Vagina (tissue), 2 donors: ENCODE measurements at regions not wholly inside any gene's neighbourhood (a gene's known extent, or its start where the extent isn't known, plus 50 kb on each side); places are given as distances from the start of the nearest gene placed in this dataset.

ENCODE experiments used
- CTCF ChIP-seq, 3 experiments: fragments of 450-650 bp in 2 of 3; fragments of 200-600 bp in 1 of 3; sonication (generic) in 1 of 3; IDR thresholded peaks; one replicate each; pipeline ENCODE4 v1.5.1; 2017 to 2019; ENCODE audit warnings: antibody characterized with exemption in 3 of 3, mild to moderate bottlenecking in 2 of 3, moderate library complexity in 2 of 3
- POLR2A ChIP-seq, 2 donors: fragments of 450-650 bp; IDR thresholded peaks; one replicate each; pipeline ENCODE4 v1.6.1; 2017; ENCODE audit warnings: antibody characterized with exemption in 2 of 2, mild to moderate bottlenecking in 2 of 2, moderate library complexity in 2 of 2
- POLR2AphosphoS5 ChIP-seq, 2 donors: sonication (generic); formaldehyde crosslinking; IDR thresholded peaks; one replicate each; pipeline ENCODE4 v1.9.0; 2017; ENCODE audit warnings: antibody characterized with exemption in 2 of 2, mild to moderate bottlenecking in 2 of 2, low read depth in 1 of 2; ENCODE audit not compliant: insufficient read depth in 1 of 2

- TF ChIP-seq CTCF (IDR thresholded peaks at IDR 0.05) (no peak), POLR2AphosphoS5 (IDR thresholded peaks at IDR 0.05; ENCODE audit: insufficient read depth in 1 of 2, low read depth in 1 of 2) (no peak), POLR2A (IDR thresholded peaks at IDR 0.05) (no peak)
These were observed 174.5 kb upstream of the ZEB2 start for GRCh38 chr2:144694456-144694855.
